ENCODE measurements at regions not wholly inside any gene's neighbourhood (a gene's known extent, or its start where the extent isn't known, plus 50 kb on each side); places are given as distances from the start of the nearest gene placed in this dataset.
"Not testable (repeated sequence)": the region's sequence is repeated elsewhere in the genome, so short reads cannot be mapped to it uniquely, and the experiment has no call there.

DNA sequence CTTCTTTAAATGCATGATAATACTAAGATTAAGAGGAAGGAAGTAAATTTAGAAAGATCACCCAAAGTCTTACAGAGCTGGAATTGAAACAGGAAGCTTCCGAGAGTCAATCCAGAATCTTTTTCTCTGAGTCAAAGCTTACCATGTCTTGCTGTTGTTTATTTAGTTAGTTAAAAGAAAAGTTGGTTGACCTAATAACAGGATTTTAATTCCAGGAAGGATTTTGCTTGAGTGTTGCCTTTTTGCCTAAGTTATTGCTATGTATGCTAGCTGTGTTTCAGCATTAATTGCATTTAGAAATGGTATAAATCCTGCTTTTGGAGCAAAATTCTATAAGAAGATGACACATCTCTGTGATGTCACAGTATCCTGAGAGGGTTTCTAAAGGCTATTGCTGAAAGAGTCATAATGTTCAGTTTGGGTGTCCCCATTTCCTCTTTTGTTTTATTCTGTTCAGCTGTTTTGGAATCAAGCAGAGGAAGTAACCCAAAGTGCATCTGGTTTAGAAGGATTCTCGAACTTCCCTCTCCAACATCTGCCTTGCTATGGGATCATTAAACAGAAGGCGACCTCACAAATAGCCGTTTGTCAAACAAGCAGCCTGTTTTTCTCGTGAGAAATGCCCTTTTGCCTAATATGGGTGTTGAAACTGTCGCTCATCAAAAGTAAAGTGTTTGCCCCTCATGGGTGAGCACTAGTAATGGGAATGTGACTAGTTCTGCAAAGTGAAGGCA is 271.5 kb upstream of the MMADHC start:
- Histone ChIP-seq H3K27ac (peak overlapping the region in 7 of 8 donors; percentile 26 to 64 (median 44)), H3K36me3 (no peaks in the 10 kb centered on the region), H3K4me3 (no peak overlapping the region), H3K9me3 (peaks cover 0 to 28% (median 9%) of the 10 kb centered on the region in 8 donors), H3K4me1 (no peaks in the 10 kb centered on the region), H3K27me3 (replicated peaks in 1 of 7) (no peaks in the 10 kb centered on the region)
- intact Hi-C loops (cut with DNase I; ENCODE audit: low total_unique reads), result no loop called here
- WGBS, 5 donors, result 16 to 36% (median 25%) methylated on average over 6 of the region's 6 CpGs
- TF ChIP-seq POLR2A (IDR thresholded peaks at IDR 0.05), result no peak
- peak in 1 of 3 donors; percentile 51 for TF ChIP-seq POLR2AphosphoS5 (IDR thresholded peaks at IDR 0.05)
- TF ChIP-seq, protein P1, sequence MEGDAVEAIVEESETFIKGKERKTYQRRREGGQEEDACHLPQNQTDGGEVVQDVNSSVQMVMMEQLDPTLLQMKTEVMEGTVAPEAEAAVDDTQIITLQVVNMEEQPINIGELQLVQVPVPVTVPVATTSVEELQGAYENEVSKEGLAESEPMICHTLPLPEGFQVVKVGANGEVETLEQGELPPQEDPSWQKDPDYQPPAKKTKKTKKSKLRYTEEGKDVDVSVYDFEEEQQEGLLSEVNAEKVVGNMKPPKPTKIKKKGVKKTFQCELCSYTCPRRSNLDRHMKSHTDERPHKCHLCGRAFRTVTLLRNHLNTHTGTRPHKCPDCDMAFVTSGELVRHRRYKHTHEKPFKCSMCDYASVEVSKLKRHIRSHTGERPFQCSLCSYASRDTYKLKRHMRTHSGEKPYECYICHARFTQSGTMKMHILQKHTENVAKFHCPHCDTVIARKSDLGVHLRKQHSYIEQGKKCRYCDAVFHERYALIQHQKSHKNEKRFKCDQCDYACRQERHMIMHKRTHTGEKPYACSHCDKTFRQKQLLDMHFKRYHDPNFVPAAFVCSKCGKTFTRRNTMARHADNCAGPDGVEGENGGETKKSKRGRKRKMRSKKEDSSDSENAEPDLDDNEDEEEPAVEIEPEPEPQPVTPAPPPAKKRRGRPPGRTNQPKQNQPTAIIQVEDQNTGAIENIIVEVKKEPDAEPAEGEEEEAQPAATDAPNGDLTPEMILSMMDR (IDR thresholded peaks at IDR 0.05 in 8 of 11, conservative IDR thresholded peaks at IDR 0.05 in 3 of 11), result no peak
- no peak for DNase-seq

DNA sequence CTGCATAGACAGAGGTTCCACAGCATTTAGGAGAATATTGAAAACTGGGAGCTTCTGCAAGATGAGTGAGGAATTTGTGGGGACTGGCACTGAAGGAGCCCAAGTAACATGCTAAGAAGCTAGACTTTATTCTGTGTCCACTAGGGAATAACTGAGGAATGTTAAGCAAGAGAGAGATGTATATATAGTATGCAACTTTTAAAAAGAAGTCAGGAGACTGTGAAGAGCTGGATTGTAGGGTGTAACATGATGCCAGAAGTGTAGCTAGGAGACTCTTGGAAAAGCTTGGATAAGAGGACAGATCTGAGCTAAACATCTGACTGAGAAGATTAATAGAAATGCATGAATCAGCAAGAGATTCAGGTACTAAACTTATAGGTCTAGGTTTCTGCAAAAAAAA is 270.6 kb upstream of the MMADHC start:
- no peak overlapping the region for H3K4me3 ChIP-seq
- H3K27ac ChIP-seq, result peak overlapping the region in 4 of 8 donors; percentile 31 to 57 (median 50)
- no peaks in the 10 kb centered on the region for H3K4me1 ChIP-seq
- no peak for TF ChIP-seq POLR2AphosphoS5 (IDR thresholded peaks at IDR 0.05)
- no peak for TF ChIP-seq POLR2A (IDR thresholded peaks at IDR 0.05)
- TF ChIP-seq, protein P1 (IDR thresholded peaks at IDR 0.05 in 8 of 11, conservative IDR thresholded peaks at IDR 0.05 in 3 of 11), result no peak
- intact Hi-C loops (cut with DNase I; ENCODE audit: low total_unique reads), result no loop called here
- peaks cover 0 to 23% (median 8%) of the 10 kb centered on the region in 8 donors for H3K9me3 ChIP-seq
- H3K27me3 ChIP-seq (replicated peaks in 1 of 7), result no peaks in the 10 kb centered on the region
- DNase-seq, result no peak
- H3K36me3 ChIP-seq, result no peaks in the 10 kb centered on the region

DNA sequence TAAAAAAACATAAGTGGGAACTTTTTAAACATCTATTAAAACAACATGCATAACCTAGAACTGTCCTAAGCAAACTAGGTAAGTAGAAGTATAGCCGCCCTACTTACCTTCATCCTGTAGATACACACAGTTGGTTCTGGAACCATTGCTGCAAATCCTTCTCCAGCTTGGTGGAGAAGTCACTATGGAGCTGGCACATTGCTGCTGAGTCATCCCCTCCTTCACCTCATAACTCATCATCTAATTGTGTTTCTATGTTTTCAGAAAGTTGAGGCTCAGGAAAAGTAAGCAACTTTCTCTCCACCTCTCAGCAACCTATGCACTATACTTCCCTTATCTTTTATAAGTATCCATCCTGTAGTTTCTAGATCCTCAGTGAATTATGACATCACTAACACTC is 269.8 kb upstream of the MMADHC start:
- H3K27me3 ChIP-seq (replicated peaks in 1 of 7), result no peaks in the 10 kb centered on the region
- H3K4me1 ChIP-seq, result no peaks in the 10 kb centered on the region
- no peak overlapping the region for H3K4me3 ChIP-seq
- TF ChIP-seq, protein P1 (IDR thresholded peaks at IDR 0.05 in 8 of 11, conservative IDR thresholded peaks at IDR 0.05 in 3 of 11), result no peak
- TF ChIP-seq POLR2AphosphoS5 (IDR thresholded peaks at IDR 0.05), result no peak
- no peak for TF ChIP-seq POLR2A (IDR thresholded peaks at IDR 0.05)
- peaks cover 0 to 15% (median under 1%) of the 10 kb centered on the region in 8 donors for H3K9me3 ChIP-seq
- peak overlapping the region in 2 of 8 donors; percentile 24 to 55 for H3K27ac ChIP-seq
- WGBS, 5 donors, result 89 to 100% (median 96%) methylated on average over 1 of the region's 1 CpG
- no peaks in the 10 kb centered on the region for H3K36me3 ChIP-seq
- intact Hi-C loops (cut with DNase I; ENCODE audit: low total_unique reads), result no loop called here
- no peak for DNase-seq

DNA sequence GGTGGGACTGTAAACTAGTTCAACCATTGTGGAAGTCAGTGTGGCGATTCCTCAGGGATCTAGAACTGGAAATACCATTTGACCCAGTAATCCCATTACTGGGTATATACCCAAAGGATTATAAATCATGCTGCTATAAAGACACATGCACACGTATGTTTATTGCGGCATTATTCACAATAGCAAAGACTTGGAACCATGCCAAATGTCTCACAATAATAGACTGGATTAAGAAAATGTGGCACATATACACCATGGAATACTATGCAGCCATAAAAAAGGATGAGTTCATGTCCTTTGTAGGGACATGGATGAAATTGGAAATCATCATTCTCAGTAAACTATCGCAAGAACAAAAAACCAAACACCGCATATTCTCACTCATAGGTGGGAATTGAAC is 268.3 kb upstream of the MMADHC start:
- H3K27ac ChIP-seq; DNase-seq; H3K4me3 ChIP-seq; H3K27me3 ChIP-seq (replicated peaks in 1 of 7); H3K4me1 ChIP-seq; intact Hi-C loops (cut with DNase I; ENCODE audit: low total_unique reads); H3K36me3 ChIP-seq; H3K9me3 ChIP-seq: not testable (repeated sequence)
- 72 to 100% (median 95%) methylated on average over 2 to 4 of the region's 5 CpGs for WGBS, 5 donors

Data from spleen (tissue), 11 donors.